ENCODE measurements at regions not wholly inside any gene's neighbourhood (a gene's known extent, or its start where the extent isn't known, plus 50 kb on each side); places are given as distances from the start of the nearest gene placed in this dataset.

DNA sequence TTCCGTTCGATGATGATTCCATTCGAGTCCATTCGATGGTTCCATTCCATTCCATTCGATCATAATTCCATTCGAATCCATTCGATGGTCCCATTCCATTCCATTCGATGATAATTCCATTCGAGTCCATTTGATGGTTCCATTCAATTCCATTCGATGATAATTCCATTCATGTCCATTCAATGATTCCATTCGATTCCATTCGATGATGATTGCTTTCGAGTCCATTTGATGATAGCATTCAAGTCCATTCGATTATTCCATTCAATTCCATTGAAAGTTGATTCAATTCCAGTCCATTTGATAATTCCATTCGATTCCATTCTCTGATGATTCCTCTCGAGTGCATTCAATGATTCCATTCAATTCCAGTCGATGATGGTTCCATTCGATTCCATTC is 3895.3 kb downstream of the SRGAP2C start:
- no peak for TF ChIP-seq POLR2A (IDR thresholded peaks at IDR 0.05)
- TF ChIP-seq, protein P1, sequence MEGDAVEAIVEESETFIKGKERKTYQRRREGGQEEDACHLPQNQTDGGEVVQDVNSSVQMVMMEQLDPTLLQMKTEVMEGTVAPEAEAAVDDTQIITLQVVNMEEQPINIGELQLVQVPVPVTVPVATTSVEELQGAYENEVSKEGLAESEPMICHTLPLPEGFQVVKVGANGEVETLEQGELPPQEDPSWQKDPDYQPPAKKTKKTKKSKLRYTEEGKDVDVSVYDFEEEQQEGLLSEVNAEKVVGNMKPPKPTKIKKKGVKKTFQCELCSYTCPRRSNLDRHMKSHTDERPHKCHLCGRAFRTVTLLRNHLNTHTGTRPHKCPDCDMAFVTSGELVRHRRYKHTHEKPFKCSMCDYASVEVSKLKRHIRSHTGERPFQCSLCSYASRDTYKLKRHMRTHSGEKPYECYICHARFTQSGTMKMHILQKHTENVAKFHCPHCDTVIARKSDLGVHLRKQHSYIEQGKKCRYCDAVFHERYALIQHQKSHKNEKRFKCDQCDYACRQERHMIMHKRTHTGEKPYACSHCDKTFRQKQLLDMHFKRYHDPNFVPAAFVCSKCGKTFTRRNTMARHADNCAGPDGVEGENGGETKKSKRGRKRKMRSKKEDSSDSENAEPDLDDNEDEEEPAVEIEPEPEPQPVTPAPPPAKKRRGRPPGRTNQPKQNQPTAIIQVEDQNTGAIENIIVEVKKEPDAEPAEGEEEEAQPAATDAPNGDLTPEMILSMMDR (IDR thresholded peaks at IDR 0.05), result no peak

All from gastroesophageal sphincter (tissue), 3 donors.